GM18909 (cell line): ENCODE measurements at regions not wholly inside any gene's neighbourhood (a gene's known extent, or its start where the extent isn't known, plus 50 kb on each side); places are given as distances from the start of the nearest gene placed in this dataset.

Source experiments
- ATAC-seq: cut with Tn5 transposase; IDR thresholded peaks from one replicate; pipeline ENCODE4 v1.9.1; 2021; ENCODE audit warnings: mild to moderate bottlenecking; ENCODE audit not compliant: unreplicated experiment, poor library complexity

GRCh38 chr2:128560718-128561117, 242.1 kb upstream of the HS6ST1 start:
- no peak for ATAC-seq

DNA sequence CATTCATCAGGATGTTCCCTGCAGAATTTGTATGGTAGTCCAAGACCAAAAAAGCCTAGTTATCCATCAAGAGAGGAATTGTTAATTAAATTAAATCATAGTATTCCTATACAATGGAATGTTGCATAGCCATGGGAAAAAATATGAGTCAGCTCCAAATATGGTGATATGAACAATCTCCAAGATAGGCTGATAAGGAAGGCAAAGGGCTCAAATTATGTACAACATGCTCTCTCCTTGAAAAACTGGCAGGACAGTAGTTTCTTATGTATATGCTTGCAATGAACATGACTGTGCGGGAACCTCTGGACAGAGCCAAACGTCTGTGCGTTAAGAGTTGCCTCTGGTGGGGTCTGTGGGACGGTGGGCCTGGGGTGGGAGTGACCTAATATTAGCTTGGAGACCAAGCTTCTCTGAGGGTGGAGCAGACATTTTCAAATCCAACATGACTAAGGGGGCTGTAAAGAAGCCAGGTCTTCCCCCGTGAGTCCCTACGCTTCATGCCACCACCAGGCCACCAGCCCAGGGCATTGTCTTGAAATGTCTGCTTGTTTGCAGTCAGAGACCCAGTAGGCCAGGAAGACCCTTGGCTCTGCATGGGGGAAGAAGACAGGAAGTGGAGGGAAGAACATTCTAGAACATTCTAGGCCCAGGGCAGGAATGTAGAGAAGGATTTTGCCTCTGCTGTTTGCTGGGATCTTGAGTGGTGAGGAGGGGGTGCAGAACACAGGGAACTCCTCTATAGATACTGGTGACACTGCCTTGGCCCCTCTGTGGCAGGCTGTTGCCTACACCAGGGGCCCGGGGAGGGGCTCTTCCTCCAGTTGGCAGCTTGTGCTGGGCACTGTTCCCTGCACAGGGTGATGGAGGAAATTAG, 244.0 kb upstream of the HS6ST1 start:
- no peak for ATAC-seq

GRCh38 chr2:128563348-128563687, 244.7 kb upstream of the HS6ST1 start:
- ATAC-seq: no peak

GRCh38 chr2:128564131-128564530, 245.5 kb upstream of the HS6ST1 start:
- no peak for ATAC-seq

DNA sequence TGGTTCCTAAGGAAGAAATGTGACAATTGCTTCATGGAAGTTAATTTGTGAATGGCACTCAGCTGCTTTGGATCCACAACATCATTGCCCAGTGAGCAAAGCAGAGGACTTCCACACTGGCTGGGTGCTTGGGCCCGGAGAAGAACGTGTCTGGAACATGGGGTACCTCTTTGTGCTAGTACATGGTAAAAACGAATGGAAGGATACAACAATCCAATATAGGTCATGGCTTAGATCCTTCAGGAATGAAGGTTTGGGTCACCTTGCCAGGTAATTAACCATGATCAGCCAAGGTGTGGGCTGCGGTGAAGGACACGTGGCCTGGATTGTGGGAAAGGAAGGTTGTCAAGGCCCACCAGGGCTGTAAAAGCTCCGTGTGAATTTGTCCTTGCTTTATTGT, 245.9 kb upstream of the HS6ST1 start:
- ATAC-seq: no peak

DNA sequence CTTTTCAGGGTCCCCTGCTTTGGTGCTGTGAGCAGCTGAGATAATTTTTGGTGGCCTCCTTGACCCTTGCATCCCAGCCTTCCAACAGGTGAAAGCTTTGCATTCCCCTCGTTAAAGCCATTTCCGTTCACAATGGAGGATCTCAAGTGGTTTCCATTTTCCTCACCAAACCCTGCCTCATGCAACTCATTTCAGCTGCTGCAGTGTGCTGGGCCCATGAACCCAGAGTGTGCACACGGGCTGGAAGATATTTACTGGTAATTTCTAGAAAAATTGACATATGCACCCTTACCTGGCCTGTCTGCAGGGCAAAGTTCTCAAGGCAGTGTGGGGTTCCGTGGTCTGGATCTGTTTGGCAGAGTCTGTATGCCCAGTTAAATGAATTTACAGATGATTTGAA, 246.8 kb upstream of the HS6ST1 start:
- ATAC-seq: no peak

DNA sequence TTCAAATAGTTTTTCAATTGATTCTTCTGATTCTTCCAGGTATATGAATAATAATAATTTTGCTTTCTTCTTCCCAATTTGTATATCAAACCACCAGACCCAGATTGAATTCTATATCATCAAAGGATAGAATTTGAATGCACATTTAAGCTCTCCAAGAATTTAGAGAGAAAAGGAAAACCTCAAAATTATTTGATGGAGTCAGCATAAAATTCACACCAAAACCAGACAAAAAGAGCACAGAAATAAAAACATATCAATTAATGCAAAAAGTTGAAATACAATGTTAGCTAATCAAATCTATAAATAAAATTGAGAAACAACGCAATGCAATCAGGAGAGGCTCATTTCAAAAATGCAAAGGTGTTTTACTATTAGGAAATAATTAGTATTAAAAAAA, 248.0 kb upstream of the HS6ST1 start:
- no peak for ATAC-seq

GRCh38 chr2:128568106-128568505, 249.4 kb upstream of the HS6ST1 start:
- ATAC-seq: no peak

DNA sequence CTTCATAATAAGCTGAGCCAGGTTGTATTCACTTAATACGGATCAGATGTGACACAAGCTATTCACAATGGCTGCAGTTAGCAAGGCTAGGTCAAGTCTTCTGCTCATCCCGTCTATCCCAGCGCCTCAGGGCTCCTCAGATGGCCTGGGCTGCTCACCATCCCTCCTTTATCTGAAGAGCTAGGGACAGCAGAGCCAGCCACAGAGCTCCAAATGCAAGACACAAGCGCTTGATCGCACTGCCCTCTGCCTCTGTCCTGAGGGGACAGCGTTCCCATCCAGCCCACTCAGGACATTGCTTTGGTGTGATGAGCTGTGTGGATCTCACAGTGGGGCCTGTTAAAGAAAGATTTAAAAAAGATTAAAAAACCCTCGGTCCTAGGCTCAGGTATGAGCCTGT, 254.4 kb upstream of the HS6ST1 start:
- no peak for ATAC-seq

DNA sequence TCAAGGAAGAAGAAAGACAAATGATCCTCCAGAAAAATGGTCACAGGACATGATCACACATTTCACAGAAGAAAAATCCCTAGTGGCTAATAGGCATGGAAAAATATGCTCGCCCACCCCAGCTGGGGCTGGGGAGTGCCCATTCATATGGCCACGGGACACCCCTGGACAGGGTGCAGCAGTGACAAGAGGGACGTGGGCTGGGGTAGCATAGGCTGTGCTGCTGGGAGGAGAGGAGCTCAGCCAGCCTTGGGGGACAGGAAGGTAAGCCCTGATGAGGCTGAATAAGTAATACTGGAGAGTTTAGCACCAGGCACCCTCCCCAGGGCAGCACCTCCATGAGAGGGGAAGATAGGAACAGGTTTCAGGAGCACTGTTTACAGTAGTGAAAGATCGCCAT, 254.9 kb upstream of the HS6ST1 start:
- ATAC-seq: no peak

GRCh38 chr2:128577141-128577930, 258.7 kb upstream of the HS6ST1 start:
- ATAC-seq: no peak

DNA sequence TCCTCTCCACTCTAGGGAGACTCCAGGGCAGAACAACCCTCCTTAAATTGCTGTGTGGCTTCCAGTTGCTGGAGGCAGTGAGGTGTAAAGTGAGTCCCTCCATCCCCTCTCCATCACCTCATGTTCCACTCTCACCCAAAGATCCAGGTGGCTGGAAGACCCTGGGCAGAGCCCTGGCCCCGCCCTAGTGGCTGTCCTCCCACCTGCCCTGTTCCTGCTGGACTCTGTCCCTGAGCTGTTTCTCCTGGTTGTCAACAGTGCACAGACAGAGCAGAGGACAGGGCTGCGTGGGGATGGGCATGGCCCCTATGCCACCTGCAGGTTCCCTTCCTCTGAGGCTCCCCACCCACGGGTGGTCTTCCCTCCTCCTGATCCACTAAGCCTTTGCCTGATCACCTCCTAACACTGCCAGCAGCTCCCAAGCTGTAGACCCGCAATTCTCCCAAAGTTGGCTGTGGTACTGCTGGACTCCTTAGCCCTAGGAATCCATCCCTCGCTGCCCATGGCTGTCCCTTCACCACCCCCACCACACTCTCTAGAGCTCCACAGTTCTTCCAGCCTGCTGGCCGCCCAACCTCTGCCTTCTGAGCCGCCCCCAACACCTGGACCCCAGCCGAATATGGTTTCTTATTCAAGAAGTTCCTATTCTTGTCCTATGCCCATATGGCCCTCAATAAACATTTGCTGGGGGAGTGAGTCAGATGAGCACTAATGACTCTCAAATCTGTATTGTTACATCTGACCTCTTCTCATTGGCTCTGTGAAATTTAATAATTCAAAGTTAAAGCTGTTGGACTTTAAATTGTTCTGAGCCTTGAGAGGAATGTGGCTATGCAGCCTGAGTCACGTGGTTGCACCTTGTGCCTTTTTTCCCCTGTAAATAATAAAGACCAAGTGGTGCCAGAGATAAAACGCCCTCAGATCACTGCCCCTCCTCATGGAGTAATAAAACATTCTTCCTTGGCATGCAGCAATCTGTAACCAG, 260.0 kb upstream of the HS6ST1 start:
- no peak for ATAC-seq

GRCh38 chr2:128579825-128580224, 261.2 kb upstream of the HS6ST1 start:
- no peak for ATAC-seq

DNA sequence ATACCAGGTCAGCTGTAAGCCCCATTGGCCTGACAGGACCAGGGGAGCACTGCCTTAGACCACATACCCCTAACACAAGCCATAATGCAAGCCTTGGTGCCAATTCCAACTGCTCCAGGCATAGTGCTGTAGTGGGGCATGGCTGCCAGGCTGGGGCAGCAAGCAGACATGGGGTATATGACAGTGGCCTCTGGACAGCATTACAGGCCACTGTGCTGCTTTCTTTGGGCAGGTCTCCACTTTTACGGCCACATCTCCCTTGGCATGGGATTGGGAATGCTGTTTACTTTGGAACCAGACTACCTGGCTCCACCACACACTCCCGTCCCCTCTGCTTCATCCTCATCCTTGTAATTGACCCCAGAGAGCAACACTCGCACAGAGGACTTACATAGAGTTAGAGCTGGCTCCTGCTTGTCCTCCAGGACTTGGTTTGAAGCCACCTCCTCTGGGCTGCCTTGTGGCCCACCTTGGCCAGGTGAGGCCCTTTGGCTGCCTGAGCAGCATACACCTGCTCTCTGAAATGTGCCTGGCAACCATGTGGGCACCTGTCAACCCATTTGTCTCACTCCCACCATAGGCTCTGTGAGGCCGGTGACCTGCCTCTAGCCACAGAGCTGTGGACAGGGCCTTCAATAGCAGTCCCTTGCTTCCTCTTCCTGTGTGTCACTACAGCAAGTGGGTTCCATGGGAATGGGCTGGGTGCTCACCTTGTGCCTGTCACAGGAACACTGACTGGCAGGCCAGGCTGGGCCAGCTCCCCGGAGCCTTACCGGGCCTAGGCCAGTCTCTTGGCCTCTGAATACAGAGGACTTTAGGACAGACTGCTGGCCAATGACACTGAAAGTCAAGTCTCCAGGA, 262.6 kb upstream of the HS6ST1 start:
- no peak for ATAC-seq

- no peak for ATAC-seq
Observed at GRCh38 chr2:128581849-128582244, 263.2 kb upstream of the HS6ST1 start.

DNA sequence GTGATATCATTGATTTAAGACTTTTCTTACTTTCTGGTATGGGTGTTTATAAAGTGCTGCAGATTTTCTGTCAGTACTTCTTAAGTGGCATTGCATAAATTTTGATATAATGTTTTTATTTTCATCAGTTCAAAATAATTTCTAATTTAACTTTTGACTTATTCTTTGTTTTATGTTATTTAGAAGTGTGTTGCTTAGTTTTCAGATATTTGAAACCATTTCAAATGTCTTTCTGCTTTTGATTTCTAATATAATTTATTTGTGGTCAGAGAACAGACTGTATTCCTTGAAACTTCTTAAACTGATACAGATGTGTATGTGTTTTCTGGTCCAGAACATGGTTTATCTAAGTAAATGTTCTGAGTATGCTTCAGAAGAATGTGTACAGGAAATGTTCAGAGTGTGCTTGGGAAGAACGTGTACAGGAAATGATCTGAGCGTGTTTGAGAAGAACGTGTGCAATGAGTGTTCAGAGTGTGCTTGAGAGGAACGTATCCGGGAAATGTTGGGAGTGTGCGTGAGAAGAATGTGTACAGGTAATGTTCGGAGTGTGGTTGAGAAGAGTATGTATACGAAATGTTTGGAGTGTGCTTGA, 265.7 kb upstream of the HS6ST1 start:
- no peak for ATAC-seq

DNA sequence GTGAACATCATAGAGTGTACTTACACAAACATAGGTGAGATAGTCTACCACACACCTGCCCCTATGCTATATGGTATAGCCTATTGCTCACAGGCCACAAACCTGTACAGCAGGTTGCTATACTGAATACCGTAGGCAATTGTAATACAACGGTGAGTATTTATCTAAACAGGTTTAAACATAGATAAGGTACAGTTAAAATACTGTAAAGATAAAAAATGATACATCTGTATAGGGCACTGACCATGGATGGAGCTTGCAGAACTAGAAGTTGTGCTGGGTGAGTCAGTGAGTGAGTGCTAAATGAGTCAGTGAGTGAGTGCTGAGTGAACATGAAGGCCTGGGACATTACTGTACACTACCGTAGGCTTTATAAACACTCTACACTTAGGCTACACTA, 267.0 kb upstream of the HS6ST1 start:
- ATAC-seq: no peak

GRCh38 chr2:128589681-128590080, 271.0 kb upstream of the HS6ST1 start:
- ATAC-seq: no peak

DNA sequence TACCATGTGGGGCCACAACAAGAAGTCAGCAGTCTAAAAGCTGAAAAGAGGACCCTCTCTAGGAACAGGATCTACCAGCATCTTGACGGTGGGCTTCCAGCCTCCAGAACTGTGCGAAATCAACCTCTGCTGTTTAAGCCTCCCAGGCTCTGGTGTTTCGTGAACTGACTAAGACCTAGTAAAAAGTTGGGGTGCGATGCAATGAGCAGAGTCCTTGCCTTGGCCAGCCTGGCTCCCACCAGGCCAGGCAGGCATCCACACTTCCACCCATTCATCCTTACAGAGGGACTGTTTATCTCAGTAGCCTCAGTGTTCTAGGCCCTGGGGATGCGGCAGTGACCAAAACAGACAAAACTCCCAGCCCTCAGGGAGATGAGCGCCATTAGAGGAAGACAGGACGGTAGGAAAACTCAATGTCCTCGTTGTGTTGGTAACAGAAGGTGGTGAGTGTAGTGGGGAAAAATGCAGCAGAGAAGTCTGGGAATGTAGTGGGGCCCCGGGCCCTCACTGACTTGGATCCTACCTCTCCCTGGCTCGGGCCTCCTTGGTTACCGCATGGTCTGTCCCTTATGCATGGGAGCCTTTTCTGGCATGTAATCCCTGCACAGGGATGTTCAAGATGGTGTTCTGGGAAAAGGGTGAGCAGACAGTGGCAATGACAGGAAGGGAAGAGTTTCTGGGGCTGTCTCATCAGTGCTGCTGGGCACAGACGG, 271.8 kb upstream of the HS6ST1 start:
- ATAC-seq: no peak
